ENCODE measurements at regions not wholly inside any gene's neighbourhood (a gene's known extent, or its start where the extent isn't known, plus 50 kb on each side); places are given as distances from the start of the nearest gene placed in this dataset.

DNA sequence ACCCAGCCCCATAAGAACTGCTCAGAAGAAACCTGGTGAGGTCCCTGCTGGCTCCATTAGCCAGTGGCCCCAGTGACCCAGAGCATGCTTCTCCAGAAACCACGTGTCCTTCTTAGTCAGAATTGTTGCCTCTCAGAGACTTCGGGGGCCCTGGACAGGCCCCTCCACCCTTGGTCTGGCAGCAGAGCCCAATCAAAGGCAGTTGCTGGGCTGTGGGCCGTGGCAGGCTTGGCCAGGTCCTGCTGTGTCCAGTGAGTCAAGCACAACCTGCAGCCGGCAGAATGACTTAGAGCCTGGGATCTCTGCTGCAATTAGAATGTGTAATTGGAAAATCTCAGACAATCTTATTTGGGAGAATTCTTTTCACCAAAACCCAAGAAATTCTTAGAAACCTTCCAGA lies 502.0 kb upstream of the KLF4 start:
- POLR2A ChIA-PET = no interaction called here
- dilution Hi-C loops (cut with MboI; ENCODE audit: extremely low pct_ligation_motif_present, low sequenced_read_pairs) = no loop called here
- FAIRE-seq = no peak

More for the DNA sequence above, 502.0 kb upstream of the KLF4 start:
- Histone ChIP-seq H3K9me1 (replicated peaks; ENCODE audit: control insufficient read depth, extremely low read depth, insufficient read depth, low read length) (no peaks in the 10 kb centered on the region), H3K27me3 (ENCODE audit: control insufficient read depth in 2 of 2, insufficient read depth in 2 of 2, low read length in 2 of 2) (no peaks in the 10 kb centered on the region), H4K20me1 (replicated peaks; ENCODE audit: control insufficient read depth, extremely low read depth, insufficient read depth, low read length) (no peaks in the 10 kb centered on the region), H3K4me1 (ENCODE audit: control insufficient read depth, extremely low read depth, insufficient read depth, low read length) (no peaks in the 10 kb centered on the region), H3K79me2 (ENCODE audit: control insufficient read depth, insufficient read depth, low read length) (no peaks in the 10 kb centered on the region), H3K9me3 (replicated peaks; ENCODE audit: control insufficient read depth, insufficient read depth, low read length) (no peaks in the 10 kb centered on the region), H2AFZ (ENCODE audit: low read depth, low read length) (no peak overlapping the region), H3K27ac (ENCODE audit: insufficient read depth, low read depth, low read length) (no peak overlapping the region), H3K9ac (replicated peaks; ENCODE audit: extremely low read depth, insufficient read depth, low read length) (no peak overlapping the region), H3K4me2 (ENCODE audit: insufficient read depth, low read length) (no peak overlapping the region), H3K4me3 (replicated peaks in 1 of 3; ENCODE audit: insufficient read depth in 1 of 3, low read depth in 1 of 3, low read length in 3 of 3) (no peak overlapping the region), H3K36me3 (ENCODE audit: control insufficient read depth in 2 of 2, extremely low read depth in 1 of 2, insufficient read depth in 2 of 2, low read length in 2 of 2) (no peaks in the 10 kb centered on the region)
- TF ChIP-seq EZH2 (IDR thresholded peaks at IDR 0.05; ENCODE audit: borderline replicate concordance, low read depth, low read length, severe bottlenecking) (no peak), FOS (IDR thresholded peaks at IDR 0.05; ENCODE audit: borderline replicate concordance, insufficient read depth, low read length) (no peak), GATA2 (IDR thresholded peaks at IDR 0.05; ENCODE audit: insufficient read depth, insufficient read length, low read depth, low read length) (no peak), JUN (IDR thresholded peaks at IDR 0.05; ENCODE audit: borderline replicate concordance, insufficient read depth, insufficient read length, low read depth) (no peak), POLR2A (IDR thresholded peaks at IDR 0.05; ENCODE audit: low read depth, low read length) (no peak), POLR2AphosphoS5 (IDR thresholded peaks at IDR 0.05; ENCODE audit: insufficient read depth, low read depth, low read length) (no peak), MYC (IDR thresholded peaks at IDR 0.05; ENCODE audit: low read depth, low read length) (no peak)
- TF ChIP-seq, protein P1, sequence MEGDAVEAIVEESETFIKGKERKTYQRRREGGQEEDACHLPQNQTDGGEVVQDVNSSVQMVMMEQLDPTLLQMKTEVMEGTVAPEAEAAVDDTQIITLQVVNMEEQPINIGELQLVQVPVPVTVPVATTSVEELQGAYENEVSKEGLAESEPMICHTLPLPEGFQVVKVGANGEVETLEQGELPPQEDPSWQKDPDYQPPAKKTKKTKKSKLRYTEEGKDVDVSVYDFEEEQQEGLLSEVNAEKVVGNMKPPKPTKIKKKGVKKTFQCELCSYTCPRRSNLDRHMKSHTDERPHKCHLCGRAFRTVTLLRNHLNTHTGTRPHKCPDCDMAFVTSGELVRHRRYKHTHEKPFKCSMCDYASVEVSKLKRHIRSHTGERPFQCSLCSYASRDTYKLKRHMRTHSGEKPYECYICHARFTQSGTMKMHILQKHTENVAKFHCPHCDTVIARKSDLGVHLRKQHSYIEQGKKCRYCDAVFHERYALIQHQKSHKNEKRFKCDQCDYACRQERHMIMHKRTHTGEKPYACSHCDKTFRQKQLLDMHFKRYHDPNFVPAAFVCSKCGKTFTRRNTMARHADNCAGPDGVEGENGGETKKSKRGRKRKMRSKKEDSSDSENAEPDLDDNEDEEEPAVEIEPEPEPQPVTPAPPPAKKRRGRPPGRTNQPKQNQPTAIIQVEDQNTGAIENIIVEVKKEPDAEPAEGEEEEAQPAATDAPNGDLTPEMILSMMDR (IDR thresholded peaks at IDR 0.05; ENCODE audit: extremely low read depth in 1 of 2, insufficient read depth in 1 of 2, low read depth in 1 of 2, low read length in 2 of 2) = no peak
- TF ChIP-seq, protein P2, sequence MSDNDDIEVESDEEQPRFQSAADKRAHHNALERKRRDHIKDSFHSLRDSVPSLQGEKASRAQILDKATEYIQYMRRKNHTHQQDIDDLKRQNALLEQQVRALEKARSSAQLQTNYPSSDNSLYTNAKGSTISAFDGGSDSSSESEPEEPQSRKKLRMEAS (IDR thresholded peaks at IDR 0.05; ENCODE audit: insufficient read depth, insufficient read length) = no peak
- intact Hi-C loops (cut with micrococcal nuclease) = loop anchor here (10.0 kb wide), 1 partner anchor 283 kb away; no protein-coding TSS in a partner anchor
- BruUV-seq (replicated peaks) = no TSS peak
- CTCF ChIA-PET = no interaction called here
- DNase-seq (ENCODE audit: low read depth, low spot score) = no peak

Measured in endothelial cell of umbilical vein (primary cell).